Fibroblast of skin of right biceps (primary cell): ENCODE measurements at regions not wholly inside any gene's neighbourhood (a gene's known extent, or its start where the extent isn't known, plus 50 kb on each side); places are given as distances from the start of the nearest gene placed in this dataset.
A peak's percentile ranks its signal among the peaks of the same experiment; 100 is the strongest.

Source experiments
- DNase-seq: peaks from one replicate; pipeline ENCODE4 v3.0.0-alpha.2; 2013

- DNase-seq = no peak
Measured at GRCh38 chr13:50365408-50366391, 350.5 kb downstream of the KCNRG start.

GRCh38 chr13:50366488-50367174, 351.4 kb downstream of the KCNRG start:
- DNase-seq = no peak

- no peak for DNase-seq
Measured at GRCh38 chr13:50369646-50370045, 354.4 kb downstream of the KCNRG start.

- DNase-seq = no peak
Measured at GRCh38 chr13:50370303-50370950, 355.2 kb downstream of the KCNRG start.

GRCh38 chr13:50374517-50374916, 359.3 kb downstream of the KCNRG start:
- no peak for DNase-seq

GRCh38 chr13:50375792-50376191, 360.5 kb downstream of the KCNRG start:
- DNase-seq = peak; percentile 65

GRCh38 chr13:50376895-50377575, 361.8 kb downstream of the KCNRG start:
- no peak for DNase-seq

GRCh38 chr13:50377726-50378270, 362.6 kb downstream of the KCNRG start:
- no peak for DNase-seq

- DNase-seq = no peak
Measured at GRCh38 chr13:50378509-50379044, 363.3 kb downstream of the KCNRG start.

GRCh38 chr13:50379584-50379983, 364.3 kb downstream of the KCNRG start:
- no peak for DNase-seq

GRCh38 chr13:50380905-50381304, 365.7 kb downstream of the KCNRG start:
- no peak for DNase-seq

- no peak for DNase-seq
Measured at GRCh38 chr13:50382511-50382910, 367.3 kb downstream of the KCNRG start.

- DNase-seq = no peak
Measured at GRCh38 chr13:50382951-50383350, 367.7 kb downstream of the KCNRG start.

- no peak for DNase-seq
Measured at GRCh38 chr13:50384724-50385123, 369.5 kb downstream of the KCNRG start.

- peak; percentile 75 for DNase-seq
Measured at GRCh38 chr13:50386541-50387050, 371.4 kb downstream of the KCNRG start.

- peak; percentile 42 for DNase-seq
Measured at GRCh38 chr13:50387051-50387581, 371.9 kb downstream of the KCNRG start.

GRCh38 chr13:50388481-50388880, 373.2 kb downstream of the KCNRG start:
- no peak for DNase-seq

- no peak for DNase-seq
Measured at GRCh38 chr13:50389726-50390125, 374.5 kb downstream of the KCNRG start.

- DNase-seq = no peak
Measured at GRCh38 chr13:50390503-50391248, 375.4 kb downstream of the KCNRG start.

- no peak for DNase-seq
Measured at GRCh38 chr13:50392977-50393376, 377.7 kb downstream of the KCNRG start.

- peak; percentile 60 for DNase-seq
Measured at GRCh38 chr13:50393628-50394027, 378.4 kb downstream of the KCNRG start.
